Fibroblast of skin of right biceps (primary cell): ENCODE measurements at regions not wholly inside any gene's neighbourhood (a gene's known extent, or its start where the extent isn't known, plus 50 kb on each side); places are given as distances from the start of the nearest gene placed in this dataset.

Source experiments
- DNase-seq: peaks from one replicate; pipeline ENCODE4 v3.0.0-alpha.2; 2013

- DNase-seq: no peak
These were observed 86.8 kb upstream of the CD180 start for GRCh38 chr5:67283275-67283987.

GRCh38 chr5:67281874-67282273 is 85.3 kb upstream of the CD180 start:
- DNase-seq: no peak

GRCh38 chr5:67273689-67274356 is 77.2 kb upstream of the CD180 start:
- DNase-seq: no peak

DNA sequence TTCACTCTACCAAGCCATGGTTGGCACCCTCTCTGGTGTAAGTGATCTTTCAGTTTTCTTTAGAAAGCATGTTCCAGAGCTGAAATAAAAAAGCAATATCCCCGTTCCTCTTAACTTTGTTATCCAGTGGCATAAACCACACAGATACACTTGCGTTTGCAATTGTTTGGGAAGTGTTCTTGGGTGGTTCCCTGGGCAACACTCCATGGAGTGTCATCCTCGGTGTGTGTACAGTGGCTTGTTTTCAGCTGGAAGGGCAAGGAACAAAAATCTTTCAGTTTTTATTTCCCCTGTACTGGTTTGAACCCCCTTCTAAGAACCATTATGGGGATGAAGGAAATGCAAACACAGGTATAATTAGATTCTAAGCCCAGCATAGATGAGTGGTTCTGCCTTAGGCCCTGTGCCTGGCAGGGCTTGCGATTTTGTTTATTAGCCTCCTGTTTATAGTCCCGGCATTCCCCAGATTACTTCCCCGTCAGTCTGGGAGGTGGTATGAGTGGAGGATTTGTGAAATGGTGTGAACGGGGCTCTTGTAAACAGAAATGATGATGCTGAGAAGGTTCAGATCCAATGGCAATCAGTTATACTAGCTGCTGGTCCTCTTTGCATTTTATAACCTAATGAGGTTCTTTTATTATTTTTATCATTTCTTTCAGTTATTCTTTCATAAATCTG is 76.0 kb upstream of the CD180 start:
- no peak for DNase-seq

GRCh38 chr5:67268231-67269021 is 71.8 kb upstream of the CD180 start:
- peak; percentile 94 for DNase-seq

- DNase-seq: no peak
These were observed 71.1 kb upstream of the CD180 start for GRCh38 chr5:67267512-67268216.

- DNase-seq: no peak
These were observed 70.2 kb upstream of the CD180 start for GRCh38 chr5:67266654-67267350.

GRCh38 chr5:67265951-67266350 is 69.4 kb upstream of the CD180 start:
- DNase-seq: no peak

DNA sequence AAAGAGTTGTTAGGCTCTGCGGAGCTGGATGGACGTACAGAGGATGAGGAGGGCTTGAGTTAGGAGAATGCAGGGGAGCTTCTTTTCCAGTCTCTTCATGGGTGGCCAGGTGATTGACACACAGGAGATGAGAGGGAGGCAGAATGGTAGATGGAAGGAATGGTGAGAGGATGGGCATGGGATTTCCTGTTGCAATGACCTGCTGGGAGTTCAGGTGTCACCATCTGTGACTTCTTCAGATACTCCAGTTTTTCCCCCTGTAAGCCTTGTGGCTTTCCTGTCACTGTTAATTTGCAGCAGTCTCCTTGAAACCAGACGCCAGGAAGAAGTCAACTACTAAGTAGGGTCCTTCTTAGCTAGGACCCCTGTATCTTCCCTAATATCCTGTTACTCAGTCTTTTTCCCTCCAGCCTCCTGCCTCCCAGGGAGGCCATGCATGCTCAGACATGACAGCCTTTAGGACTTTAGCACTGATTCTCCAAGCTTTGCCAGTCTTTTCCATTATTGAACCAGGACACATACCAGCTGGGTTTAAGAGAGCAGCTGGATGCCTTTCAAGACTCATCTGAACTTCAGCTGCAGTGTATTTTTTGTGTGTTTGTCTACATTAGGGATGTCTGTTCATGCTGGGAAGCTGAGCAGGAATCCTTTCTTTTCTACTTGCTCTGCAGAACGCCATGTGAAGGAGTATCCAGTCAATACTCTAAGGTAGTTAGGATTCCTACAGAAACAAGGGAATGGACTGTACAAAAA is 67.2 kb upstream of the CD180 start:
- DNase-seq: no peak

GRCh38 chr5:67262956-67263355 is 66.4 kb upstream of the CD180 start:
- DNase-seq: no peak

DNA sequence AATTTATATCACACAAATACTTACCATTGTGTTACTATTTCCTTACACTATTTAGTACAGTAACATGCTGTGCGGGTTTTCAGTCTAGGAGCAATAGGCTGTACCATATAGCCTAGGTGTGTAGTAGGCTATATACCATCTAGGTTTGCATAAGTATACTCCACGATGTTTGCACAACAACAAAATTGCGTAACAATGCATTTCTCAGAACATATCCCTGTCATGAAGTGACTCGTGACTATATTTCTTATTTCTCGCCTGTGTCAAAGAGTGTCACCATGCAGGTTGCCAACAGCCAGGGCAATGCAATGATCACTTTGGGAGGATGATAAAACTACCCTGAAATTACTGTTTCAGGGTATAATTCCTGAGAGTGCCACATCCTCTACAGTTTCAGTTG is 65.6 kb upstream of the CD180 start:
- DNase-seq: no peak

- no peak for DNase-seq
These were observed 63.1 kb upstream of the CD180 start for GRCh38 chr5:67259548-67260215.

GRCh38 chr5:67257500-67257899 is 60.9 kb upstream of the CD180 start:
- DNase-seq: no peak

DNA sequence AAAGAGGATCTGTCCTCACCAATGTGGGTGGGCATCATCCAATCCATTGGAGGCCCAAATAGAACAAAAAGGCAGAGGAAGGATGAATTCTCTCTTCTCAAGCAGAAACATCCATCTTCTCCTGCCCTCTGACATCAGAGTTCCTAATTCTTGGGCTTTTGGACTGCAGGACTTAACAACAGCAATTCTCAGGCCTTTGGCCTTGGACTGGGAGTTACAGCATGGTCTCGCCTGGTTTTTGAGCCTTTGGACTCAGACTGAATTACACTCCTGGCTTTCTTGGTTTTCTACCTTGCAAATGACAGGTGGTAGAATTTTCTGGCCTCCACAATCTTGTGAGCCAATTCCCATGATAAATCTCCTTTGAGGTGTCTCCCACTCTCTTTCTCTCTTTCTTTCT is 60.5 kb upstream of the CD180 start:
- DNase-seq: no peak

GRCh38 chr5:67255881-67256280 is 59.3 kb upstream of the CD180 start:
- peak; percentile 65 for DNase-seq

- no peak for DNase-seq
These were observed 57.3 kb upstream of the CD180 start for GRCh38 chr5:67253911-67254310.

GRCh38 chr5:67249590-67249895 is 52.9 kb upstream of the CD180 start:
- DNase-seq: no peak

DNA sequence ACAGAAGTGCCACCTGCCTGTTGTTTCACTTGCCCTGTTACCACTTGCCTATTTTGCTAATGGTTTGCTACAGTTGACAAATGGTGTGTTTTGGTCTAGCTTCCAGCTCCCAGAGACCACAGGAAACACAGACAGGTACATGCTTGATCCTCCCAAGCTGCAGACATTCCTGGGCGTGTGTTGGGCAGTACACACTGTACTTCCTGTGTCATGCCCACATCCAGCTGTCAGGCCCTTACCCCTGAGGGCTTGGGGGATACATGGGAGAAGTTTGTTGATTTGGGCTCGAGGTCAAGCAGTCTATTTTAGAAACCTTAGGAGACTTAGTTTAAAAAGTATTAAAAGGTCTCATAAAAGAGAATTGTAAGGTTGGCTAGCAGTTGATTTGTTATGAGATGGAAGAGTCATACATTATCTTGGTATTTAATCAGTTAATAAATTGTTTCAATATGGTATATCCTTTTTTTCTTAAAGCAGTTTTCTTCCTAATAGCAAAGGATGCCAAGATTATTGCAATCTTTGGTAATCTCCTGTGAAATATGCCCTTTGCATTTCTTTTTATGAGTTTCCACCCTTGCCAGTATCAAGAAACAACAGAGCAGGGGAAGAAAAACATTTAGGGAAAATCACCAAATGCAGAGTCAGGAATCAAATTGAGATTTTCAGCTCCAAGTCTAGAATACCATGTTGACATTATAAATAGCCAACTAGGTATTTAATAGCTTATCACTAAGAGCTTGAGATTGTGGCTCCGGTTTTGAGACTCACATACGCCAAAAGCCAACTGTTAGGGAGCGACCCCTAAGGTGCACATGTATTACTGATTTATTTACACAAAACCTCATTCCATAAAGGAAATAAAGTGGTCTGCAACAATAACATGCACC is 52.3 kb upstream of the CD180 start:
- DNase-seq: no peak

- DNase-seq: no peak
These were observed 50.1 kb upstream of the CD180 start for GRCh38 chr5:67246546-67247268.
